OCI-LY3 (cell line): ENCODE measurements at regions not wholly inside any gene's neighbourhood (a gene's known extent, or its start where the extent isn't known, plus 50 kb on each side); places are given as distances from the start of the nearest gene placed in this dataset.

Experiments
- H2AFZ ChIP-seq: fragments of 200-600, 300-600 bp; shearing (Covaris generic); 2 replicates; pipeline ENCODE4 v1.6.0; 2014; ENCODE audit warnings: antibody characterized with exemption, low read depth, low read length
- H3K27ac ChIP-seq: fragments of 200-600, 300-600 bp; sonication (generic); 2 replicates; pipeline ENCODE4 v1.5.1; 2014; ENCODE audit warnings: mild to moderate bottlenecking, low read length, moderate library complexity, mixed read lengths
- H3K27me3 ChIP-seq: fragments of 200-600, 300-600 bp; sonication (generic); 2 replicates; pipeline ENCODE4 v1.6.1; 2014; ENCODE audit warnings: low read depth, low read length, mixed read lengths
- H3K36me3 ChIP-seq: fragments of 200-600, 300-600 bp; sonication (generic); replicated peaks from 2 replicates; pipeline ENCODE3; 2014; ENCODE audit warnings: low read depth, low read length, mixed read lengths
- H3K4me1 ChIP-seq: fragments of 300-600, 200-600 bp; sonication (generic); 2 replicates; pipeline ENCODE4 v1.6.1; 2014; ENCODE audit warnings: low read length, mixed read lengths
- H3K4me2 ChIP-seq: fragments of 200-600, 300-600 bp; sonication (generic); 2 replicates; pipeline ENCODE4 v1.6.1; 2014; ENCODE audit warnings: low read length, mixed read lengths
- H3K4me3 ChIP-seq: fragments of 300-600, 200-600 bp; sonication (generic); 2 replicates; pipeline ENCODE4 v1.5.1; 2014; ENCODE audit warnings: antibody characterized with exemption, mild to moderate bottlenecking, low read length, moderate library complexity
- H3K79me2 ChIP-seq: fragments of 300-600, 200-600 bp; shearing (Covaris generic); 2 replicates; pipeline ENCODE4 v1.6.1; 2014; ENCODE audit warnings: mild to moderate bottlenecking, low read length, mixed read lengths
- H3K9ac ChIP-seq: fragments of 300-600, 200-600 bp; shearing (Covaris generic); 2 replicates; pipeline ENCODE4 v1.6.0; 2014; ENCODE audit warnings: mild to moderate bottlenecking, low read length, moderate library complexity
- H3K9me3 ChIP-seq: fragments of 200-600, 300-600 bp; shearing (Covaris generic); 2 replicates; pipeline ENCODE4 v1.6.1; 2014; ENCODE audit warnings: low read length, mixed read lengths; ENCODE audit not compliant: insufficient read depth
- H4K20me1 ChIP-seq: fragments of 200-600, 300-600 bp; sonication (generic); 2 replicates; pipeline ENCODE4 v1.6.1; 2016; ENCODE audit warnings: low read length, mixed read lengths; ENCODE audit not compliant: insufficient read depth
- CTCF ChIP-seq: fragments of 200-600, 300-600 bp; sonication (generic); IDR thresholded peaks from 2 replicates; pipeline ENCODE4 v1.5.1; 2014; ENCODE audit warnings: antibody characterized with exemption, low read length, low read depth
- EZH2phosphoT487 ChIP-seq: fragments of 200-600 bp; shearing (Covaris generic); IDR thresholded peaks from 2 replicates; pipeline ENCODE4 v1.6.1; 2018; ENCODE audit warnings: antibody characterized with exemption, mixed run types, low read depth

- H3K27me3 ChIP-seq = no peaks in the 10 kb centered on the region
These were observed 199.8 kb downstream of the TRAM1L1 start for GRCh38 chr4:116885579-116885978.

GRCh38 chr4:116882503-116882902 is 202.9 kb downstream of the TRAM1L1 start:
- H3K27ac ChIP-seq = no peak overlapping the region
- no peaks in the 10 kb centered on the region for H4K20me1 ChIP-seq
- H3K9ac ChIP-seq = no peak overlapping the region
- H3K36me3 ChIP-seq = no peaks in the 10 kb centered on the region
- no peaks in the 10 kb centered on the region for H3K9me3 ChIP-seq
- TF ChIP-seq CTCF = no peak
- no peak for TF ChIP-seq EZH2phosphoT487
- H3K27me3 ChIP-seq = no peaks in the 10 kb centered on the region
- H3K79me2 ChIP-seq = no peaks in the 10 kb centered on the region
- H3K4me3 ChIP-seq = no peak overlapping the region
- H2AFZ ChIP-seq = no peak overlapping the region
- H3K4me1 ChIP-seq = no peaks in the 10 kb centered on the region
- H3K4me2 ChIP-seq = no peak overlapping the region

More at GRCh38 chr4:116885579-116885978, 199.8 kb downstream of the TRAM1L1 start:
- Histone ChIP-seq H3K9me3 (no peaks in the 10 kb centered on the region), H3K4me1 (no peaks in the 10 kb centered on the region), H3K4me3 (no peak overlapping the region), H3K27ac (no peak overlapping the region), H3K36me3 (no peaks in the 10 kb centered on the region), H3K9ac (no peak overlapping the region), H3K4me2 (no peak overlapping the region), H2AFZ (no peak overlapping the region), H3K79me2 (no peaks in the 10 kb centered on the region), H4K20me1 (no peaks in the 10 kb centered on the region)
- TF ChIP-seq EZH2phosphoT487 = no peak
- TF ChIP-seq CTCF = no peak

- Histone ChIP-seq H3K36me3 (no peaks in the 10 kb centered on the region), H3K9ac (no peak overlapping the region), H3K4me1 (no peaks in the 10 kb centered on the region), H3K9me3 (no peaks in the 10 kb centered on the region), H2AFZ (no peak overlapping the region), H3K4me3 (no peak overlapping the region), H4K20me1 (no peaks in the 10 kb centered on the region), H3K4me2 (no peak overlapping the region), H3K27ac (no peak overlapping the region), H3K27me3 (no peaks in the 10 kb centered on the region), H3K79me2 (no peaks in the 10 kb centered on the region)
- no peak for TF ChIP-seq EZH2phosphoT487
- TF ChIP-seq CTCF = no peak
These were observed 204.3 kb downstream of the TRAM1L1 start for GRCh38 chr4:116881077-116881476.

- no peaks in the 10 kb centered on the region for H4K20me1 ChIP-seq
- H3K27me3 ChIP-seq = no peaks in the 10 kb centered on the region
- no peak overlapping the region for H2AFZ ChIP-seq
- H3K79me2 ChIP-seq = no peaks in the 10 kb centered on the region
- no peaks in the 10 kb centered on the region for H3K36me3 ChIP-seq
- TF ChIP-seq EZH2phosphoT487 (no peak), CTCF (no peak)
- H3K4me3 ChIP-seq = no peak overlapping the region
- no peaks in the 10 kb centered on the region for H3K4me1 ChIP-seq
- H3K9me3 ChIP-seq = no peaks in the 10 kb centered on the region
- no peak overlapping the region for H3K4me2 ChIP-seq
- H3K27ac ChIP-seq = no peak overlapping the region
- no peak overlapping the region for H3K9ac ChIP-seq
These were observed 204.8 kb downstream of the TRAM1L1 start for GRCh38 chr4:116880625-116881024.
